ENCODE measurements at regions not wholly inside any gene's neighbourhood (a gene's known extent, or its start where the extent isn't known, plus 50 kb on each side); places are given as distances from the start of the nearest gene placed in this dataset.

GRCh38 chr15:29172742-29173725 is 96.6 kb downstream of the NSMCE3 start:
- Mint-ChIP-seq H3K4me3 (no peak overlapping the region), H3K27ac (ENCODE audit: low read depth) (no peak overlapping the region), H3K9me3 (no peaks in the 10 kb centered on the region), H3K27me3 (peaks cover 67% of the 10 kb centered on the region), H3K4me1 (no peaks in the 10 kb centered on the region), H3K36me3 (ENCODE audit: insufficient read depth) (peaks cover 2% of the 10 kb centered on the region)
- DNase-seq (ENCODE audit: low spot score in 2 of 2), result no peak
- ATAC-seq (replicated peaks; ENCODE audit: extremely low read depth, poor library complexity, severe bottlenecking), result no peak

- no peaks in the 10 kb centered on the region for H3K4me1 Mint-ChIP-seq
- H3K4me3 Mint-ChIP-seq, result no peak overlapping the region
- no peaks in the 10 kb centered on the region for H3K9me3 Mint-ChIP-seq
- ATAC-seq (replicated peaks; ENCODE audit: extremely low read depth, poor library complexity, severe bottlenecking) (no peak), DNase-seq (ENCODE audit: low spot score in 2 of 2) (no peak)
- H3K36me3 Mint-ChIP-seq (ENCODE audit: insufficient read depth), result peaks cover 3% of the 10 kb centered on the region
- H3K27ac Mint-ChIP-seq (ENCODE audit: low read depth), result no peak overlapping the region
- H3K27me3 Mint-ChIP-seq, result peaks cover 68% of the 10 kb centered on the region
Measured at GRCh38 chr15:29170521-29170920, 99.1 kb downstream of the NSMCE3 start.
